GM23248 (cell line): ENCODE measurements at regions not wholly inside any gene's neighbourhood (a gene's known extent, or its start where the extent isn't known, plus 50 kb on each side); places are given as distances from the start of the nearest gene placed in this dataset.
A peak's percentile ranks its signal among the peaks of the same experiment; 100 is the strongest.
"Not testable (repeated sequence)": the region's sequence is repeated elsewhere in the genome, so short reads cannot be mapped to it uniquely, and the experiment has no call there.

Experiments used
- DNase-seq: peaks from one replicate; pipeline ENCODE4 v3.0.0-alpha.2; 2015
- H2AFZ ChIP-seq: fragments of 200-600 bp; sonication (generic); 2 replicates; pipeline ENCODE4 v1.6.1; 2016; ENCODE audit warnings: antibody characterized with exemption
- H3F3A ChIP-seq: fragments of 200-600 bp; sonication (generic); 2 replicates; pipeline ENCODE4 v1.6.1; 2016; ENCODE audit warnings: mild to moderate bottlenecking, antibody characterized with exemption, mixed run types; ENCODE audit not compliant: insufficient read depth
- H3K27ac ChIP-seq: fragments of 200-600 bp; sonication (generic); 2 replicates; pipeline ENCODE4 v1.5.1; 2016; ENCODE audit warnings: mild to moderate bottlenecking
- H3K27me3 ChIP-seq: fragments of 200-600 bp; sonication (generic); replicated peaks from 2 replicates; pipeline ENCODE4 v1.6.1; 2016; ENCODE audit warnings: mild to moderate bottlenecking; ENCODE audit not compliant: insufficient read depth
- H3K36me3 ChIP-seq: fragments of 200-600 bp; sonication (generic); 2 replicates; pipeline ENCODE4 v1.6.1; 2016; ENCODE audit warnings: low read depth, mild to moderate bottlenecking
- H3K4me1 ChIP-seq: fragments of 200-600 bp; sonication (generic); 2 replicates; pipeline ENCODE4 v1.6.1; 2016; ENCODE audit warnings: mild to moderate bottlenecking; ENCODE audit not compliant: insufficient read depth
- H3K4me2 ChIP-seq: fragments of 200-600 bp; sonication (generic); one replicate; pipeline ENCODE4 v1.6.1; 2016; ENCODE audit warnings: mild to moderate bottlenecking; ENCODE audit not compliant: unreplicated experiment
- H3K4me3 ChIP-seq: fragments of 200-600 bp; sonication (generic); 2 replicates; pipeline ENCODE4 v1.5.1; 2016; ENCODE audit warnings: mild to moderate bottlenecking
- H3K79me2 ChIP-seq: fragments of 200-600 bp; sonication (generic); 2 replicates; pipeline ENCODE4 v1.6.1; 2016; ENCODE audit warnings: mild to moderate bottlenecking; ENCODE audit not compliant: insufficient read depth
- H3K9ac ChIP-seq: fragments of 200-600 bp; sonication (generic); 2 replicates; pipeline ENCODE4 v1.6.1; 2016; ENCODE audit warnings: mild to moderate bottlenecking
- H3K9me2 ChIP-seq: fragments of 200-600 bp; sonication (generic); 2 replicates; pipeline ENCODE4 v1.6.1; 2016; ENCODE audit warnings: mixed run types, mild to moderate bottlenecking, moderate library complexity; ENCODE audit not compliant: insufficient read depth
- H3K9me3 ChIP-seq: fragments of 200-600 bp; sonication (generic); one replicate; pipeline ENCODE4 v1.6.1; 2017; ENCODE audit warnings: low read depth
- H4K20me1 ChIP-seq: fragments of 200-600 bp; sonication (generic); 2 replicates; pipeline ENCODE4 v1.6.0; 2016; ENCODE audit not compliant: insufficient read depth
- EZH2 ChIP-seq: fragments of 200-600 bp; sonication (generic); IDR thresholded peaks from 2 replicates; pipeline ENCODE4 v1.6.1; 2018; ENCODE audit warnings: antibody characterized with exemption, mild to moderate bottlenecking; ENCODE audit not compliant: insufficient read depth, poor library complexity, severe bottlenecking
- EZH2phosphoT487 ChIP-seq: fragments of 200-600 bp; sonication (generic); IDR thresholded peaks from 2 replicates; pipeline ENCODE4 v1.6.1; 2018; ENCODE audit warnings: antibody characterized with exemption, moderate library complexity, mild to moderate bottlenecking, low read depth; ENCODE audit not compliant: insufficient read depth
- WGBS, 2 experiments: methylation state at CpG; one replicate each; pipeline ENCODE4 v1.1.6; 2015 to 2017; ENCODE audit warnings: low lambda C conversion rate in 2 of 2, low coverage in 1 of 2; ENCODE audit errors: missing lambda C conversion rate in 2 of 2; 5-methylcytosine and 5-hydroxymethylcytosine counted together
- in situ Hi-C: fragments of 300-500 bp; cut with MboI; formaldehyde crosslinking; loops from 2 replicates; pipeline ENCODE4 v1.15.0; 2020

GRCh38 chr10:21385996-21386585 lies 139.4 kb downstream of the SKIDA1 start:
- 76 to 78% methylated on average over 5 of the region's 5 CpGs for WGBS, 2 experiments
- Histone ChIP-seq H3F3A (no peaks in the 10 kb centered on the region), H3K9ac (no peak overlapping the region), H2AFZ (no peak overlapping the region), H3K4me3 (no peak overlapping the region), H4K20me1 (no peaks in the 10 kb centered on the region), H3K27me3 (no peaks in the 10 kb centered on the region), H3K4me1 (no peaks in the 10 kb centered on the region), H3K79me2 (no peaks in the 10 kb centered on the region), H3K4me2 (no peak overlapping the region), H3K27ac (no peak overlapping the region), H3K36me3 (no peaks in the 10 kb centered on the region), H3K9me2 (no peaks in the 10 kb centered on the region), H3K9me3 (no peaks in the 10 kb centered on the region)
- no peak for DNase-seq
- in situ Hi-C loops: no loop called here
- no peak for TF ChIP-seq EZH2phosphoT487
- TF ChIP-seq EZH2: no peak

GRCh38 chr10:21385536-21385935 lies 139.9 kb downstream of the SKIDA1 start:
- Histone ChIP-seq H3K27ac (no peak overlapping the region), H3K4me2 (no peak overlapping the region), H3K4me3 (no peak overlapping the region), H3K9ac (no peak overlapping the region), H3K36me3 (no peaks in the 10 kb centered on the region), H3K27me3 (no peaks in the 10 kb centered on the region), H3K4me1 (no peaks in the 10 kb centered on the region), H3F3A (no peaks in the 10 kb centered on the region), H3K9me3 (no peaks in the 10 kb centered on the region), H4K20me1 (no peaks in the 10 kb centered on the region), H2AFZ (no peak overlapping the region), H3K79me2 (no peaks in the 10 kb centered on the region), H3K9me2 (no peaks in the 10 kb centered on the region)
- in situ Hi-C loops: no loop called here
- DNase-seq: no peak
- WGBS, 2 experiments: 12 to 23% methylated on average over 1 of the region's 1 CpG
- no peak for TF ChIP-seq EZH2
- TF ChIP-seq EZH2phosphoT487: no peak

- no peaks in the 10 kb centered on the region for H3K27me3 ChIP-seq
- H4K20me1 ChIP-seq: no peaks in the 10 kb centered on the region
- no peaks in the 10 kb centered on the region for H3K9me2 ChIP-seq
- no peak for TF ChIP-seq EZH2phosphoT487
- no peak for TF ChIP-seq EZH2
- no peaks in the 10 kb centered on the region for H3K9me3 ChIP-seq
- DNase-seq: no peak
- no peaks in the 10 kb centered on the region for H3K36me3 ChIP-seq
- in situ Hi-C loops: no loop called here
- H2AFZ ChIP-seq: no peak overlapping the region
- 96 to 97% methylated on average over 3 of the region's 3 CpGs for WGBS, 2 experiments
- H3K4me1 ChIP-seq: no peaks in the 10 kb centered on the region
- H3F3A ChIP-seq: peaks cover 5% of the 10 kb centered on the region; the same call in 1 of the 2 replicates
- H3K9ac ChIP-seq: no peak overlapping the region
- no peak overlapping the region for H3K4me2 ChIP-seq
- no peaks in the 10 kb centered on the region for H3K79me2 ChIP-seq
- no peak overlapping the region for H3K4me3 ChIP-seq
- H3K27ac ChIP-seq: no peak overlapping the region
These were observed 146.3 kb downstream of the SKIDA1 start for GRCh38 chr10:21379143-21379542.

- H3K36me3 ChIP-seq, H3K9ac ChIP-seq, H3K4me3 ChIP-seq, in situ Hi-C loops, H3K4me2 ChIP-seq, H3K9me3 ChIP-seq, H3K79me2 ChIP-seq, H3K27ac ChIP-seq, H3K27me3 ChIP-seq, DNase-seq, H4K20me1 ChIP-seq, H3K9me2 ChIP-seq, H2AFZ ChIP-seq: not testable (repeated sequence)
- peaks cover 15% of the 10 kb centered on the region; the same call in 1 of the 2 replicates for H3F3A ChIP-seq
- WGBS, 2 experiments: 73 to 74% methylated on average over 2 of the region's 2 CpGs
- H3K4me1 ChIP-seq: peaks cover 13% of the 10 kb centered on the region
These were observed 150.2 kb downstream of the SKIDA1 start for GRCh38 chr10:21375274-21375673.

GRCh38 chr10:21373881-21374280 lies 151.6 kb downstream of the SKIDA1 start:
- not testable (repeated sequence) for H3K4me2 ChIP-seq

More at GRCh38 chr10:21373881-21374280, 151.6 kb downstream of the SKIDA1 start:
- H3K27me3 ChIP-seq, H3K36me3 ChIP-seq, in situ Hi-C loops, H3K9me3 ChIP-seq, H3K9me2 ChIP-seq, H2AFZ ChIP-seq, H3K79me2 ChIP-seq, H4K20me1 ChIP-seq, H3K9ac ChIP-seq, H3K4me3 ChIP-seq: not testable (repeated sequence)
- peak overlapping the region; percentile 43; the same call in 1 of the 2 replicates for H3K27ac ChIP-seq
- H3F3A ChIP-seq: peaks cover 15% of the 10 kb centered on the region; the same call in 1 of the 2 replicates
- H3K4me1 ChIP-seq: peaks cover 13% of the 10 kb centered on the region
- DNase-seq: peak; percentile 35
- 63 to 72% methylated on average over 3 of the region's 3 CpGs for WGBS, 2 experiments
